Astrocyte (in vitro differentiated cells and primary cell): ENCODE measurements at regions not wholly inside any gene's neighbourhood (a gene's known extent, or its start where the extent isn't known, plus 50 kb on each side); places are given as distances from the start of the nearest gene placed in this dataset.

Experiments used
- DNase-seq: peaks from one replicate; pipeline ENCODE4 v3.0.0-alpha.2; 2010; ENCODE audit warnings: low read depth
- FAIRE-seq: peaks from 2 replicates; lab custom pipeline; 2011; peaks lifted over from hg19 to GRCh38; lab: Jason Lieb, UNC
- H2AFZ ChIP-seq: 2 replicates; pipeline ENCODE4 v1.6.0; 2012; ENCODE audit warnings: low read depth, low read length, inconsistent platforms
- H3K27ac ChIP-seq: 2 replicates; pipeline ENCODE4 v1.5.1; 2011; ENCODE audit warnings: low read depth, low read length, inconsistent platforms
- H3K27me3 ChIP-seq: 2 replicates; pipeline ENCODE4 v1.6.0; 2011; ENCODE audit warnings: low read length, inconsistent platforms; ENCODE audit not compliant: insufficient read depth
- H3K36me3 ChIP-seq: 2 replicates; pipeline ENCODE4 v1.5.1; 2011; ENCODE audit warnings: low read length, inconsistent platforms; ENCODE audit not compliant: insufficient read depth
- H3K4me1 ChIP-seq: 2 replicates; pipeline ENCODE4 v1.5.1; 2011; ENCODE audit warnings: low read length, inconsistent platforms; ENCODE audit not compliant: insufficient read depth
- H3K4me2 ChIP-seq: 2 replicates; pipeline ENCODE4 v1.6.0; 2012; ENCODE audit warnings: low read length, inconsistent platforms
- H3K4me3 ChIP-seq: 2 replicates; pipeline ENCODE4 v1.5.1; 2011; ENCODE audit warnings: low read depth, mild to moderate bottlenecking, low read length, inconsistent platforms; ENCODE audit not compliant: insufficient read depth
- H3K79me2 ChIP-seq: 2 replicates; pipeline ENCODE4 v1.6.0; 2012; ENCODE audit warnings: mild to moderate bottlenecking, low read length, inconsistent platforms; ENCODE audit not compliant: insufficient read depth
- H3K9ac ChIP-seq: 2 replicates; pipeline ENCODE4 v1.6.0; 2012; ENCODE audit warnings: mild to moderate bottlenecking, low read length, inconsistent platforms
- H3K9me3 ChIP-seq: 2 replicates; pipeline ENCODE4 v1.5.1; 2012; ENCODE audit warnings: low read depth, mild to moderate bottlenecking, low read length, inconsistent platforms; ENCODE audit not compliant: insufficient read depth
- H4K20me1 ChIP-seq: 2 replicates; pipeline ENCODE4 v1.6.0; 2012; ENCODE audit warnings: low read length, inconsistent platforms; ENCODE audit not compliant: insufficient read depth
- H3K27ac Mint-ChIP-seq: one replicate; pipeline ENCODE4 v1.8.0; 2021; ENCODE audit warnings: mild to moderate bottlenecking, mixed read lengths; ENCODE audit not compliant: unreplicated experiment
- H3K27me3 Mint-ChIP-seq: one replicate; pipeline ENCODE4 v1.8.0; 2021; ENCODE audit warnings: low read depth, mixed read lengths; ENCODE audit not compliant: unreplicated experiment
- H3K36me3 Mint-ChIP-seq: one replicate; pipeline ENCODE4 v1.8.0; 2021; ENCODE audit warnings: low read depth, mixed read lengths; ENCODE audit not compliant: unreplicated experiment
- H3K4me1 Mint-ChIP-seq: one replicate; pipeline ENCODE4 v1.8.0; 2021; ENCODE audit warnings: low read depth, mixed read lengths; ENCODE audit not compliant: unreplicated experiment
- H3K4me3 Mint-ChIP-seq: one replicate; pipeline ENCODE4 v1.8.0; 2021; ENCODE audit warnings: mild to moderate bottlenecking, moderate library complexity, mixed read lengths; ENCODE audit not compliant: unreplicated experiment
- H3K9me3 Mint-ChIP-seq: one replicate; pipeline ENCODE4 v1.8.0; 2021; ENCODE audit warnings: mild to moderate bottlenecking, mixed read lengths; ENCODE audit not compliant: unreplicated experiment
- CTCF ChIP-seq: IDR thresholded peaks from 2 replicates; pipeline ENCODE4 v1.5.1; 2011; ENCODE audit warnings: low read depth, mild to moderate bottlenecking, inconsistent platforms, low read length, moderate library complexity; ENCODE audit not compliant: insufficient read depth
- EZH2 ChIP-seq: IDR thresholded peaks from 2 replicates; pipeline ENCODE4 v1.6.1; 2012; ENCODE audit warnings: mild to moderate bottlenecking, low read length, inconsistent platforms; ENCODE audit not compliant: insufficient read depth

GRCh38 chr18:70385474-70385873 is 96.6 kb downstream of the SOCS6 start:
- no peak for DNase-seq
- H3K27me3 Mint-ChIP-seq = no peaks in the 10 kb centered on the region
- no peak overlapping the region for H3K4me3 Mint-ChIP-seq
- peaks cover 24% of the 10 kb centered on the region for H3K4me1 Mint-ChIP-seq
- Histone ChIP-seq H3K4me1 (peaks cover 16% of the 10 kb centered on the region), H3K27ac (peak overlapping the region; percentile 75), H3K79me2 (no peaks in the 10 kb centered on the region), H3K27me3 (no peaks in the 10 kb centered on the region), H3K4me3 (no peak overlapping the region), H4K20me1 (no peaks in the 10 kb centered on the region), H3K9ac (no peak overlapping the region), H2AFZ (no peak overlapping the region), H3K9me3 (no peaks in the 10 kb centered on the region), H3K36me3 (no peaks in the 10 kb centered on the region), H3K4me2 (peak overlapping the region; percentile 64)
- FAIRE-seq = no peak
- peak overlapping the region; percentile 54 for H3K27ac Mint-ChIP-seq
- no peaks in the 10 kb centered on the region for H3K9me3 Mint-ChIP-seq
- TF ChIP-seq CTCF = no peak
- H3K36me3 Mint-ChIP-seq = no peaks in the 10 kb centered on the region

GRCh38 chr18:70384181-70384790 is 95.4 kb downstream of the SOCS6 start:
- FAIRE-seq (peak; percentile 98), DNase-seq (peak; percentile 92)
- no peaks in the 10 kb centered on the region for H3K9me3 Mint-ChIP-seq
- peak overlapping the region; percentile 87 for H3K27ac Mint-ChIP-seq
- Histone ChIP-seq H3K4me2 (peak overlapping the region; percentile 64), H3K79me2 (no peaks in the 10 kb centered on the region), H3K9me3 (no peaks in the 10 kb centered on the region), H3K9ac (peak overlapping the region; percentile 44), H3K27me3 (no peaks in the 10 kb centered on the region), H3K36me3 (no peaks in the 10 kb centered on the region), H3K27ac (peak overlapping the region; percentile 75), H3K4me3 (peak overlapping the region; percentile 2), H2AFZ (peak overlapping the region; percentile 27), H4K20me1 (no peaks in the 10 kb centered on the region), H3K4me1 (peaks cover 16% of the 10 kb centered on the region)
- TF ChIP-seq CTCF = no peak
- TF ChIP-seq EZH2 = no peak
- H3K27me3 Mint-ChIP-seq = no peaks in the 10 kb centered on the region
- peak overlapping the region; percentile 21 for H3K4me3 Mint-ChIP-seq
- peaks cover 24% of the 10 kb centered on the region for H3K4me1 Mint-ChIP-seq
- no peaks in the 10 kb centered on the region for H3K36me3 Mint-ChIP-seq

GRCh38 chr18:70382992-70383717 is 94.3 kb downstream of the SOCS6 start:
- no peak for DNase-seq
- no peak for FAIRE-seq
- Histone ChIP-seq H3K79me2 (no peaks in the 10 kb centered on the region), H4K20me1 (no peaks in the 10 kb centered on the region), H3K36me3 (no peaks in the 10 kb centered on the region), H3K4me1 (peaks cover 16% of the 10 kb centered on the region), H3K4me2 (peak overlapping the region; percentile 42), H3K9ac (no peak overlapping the region), H2AFZ (no peak overlapping the region), H3K27ac (peak overlapping the region; percentile 58), H3K4me3 (no peak overlapping the region), H3K9me3 (no peaks in the 10 kb centered on the region), H3K27me3 (no peaks in the 10 kb centered on the region)
- Mint-ChIP-seq H3K4me1 (peaks cover 24% of the 10 kb centered on the region), H3K4me3 (no peak overlapping the region), H3K36me3 (no peaks in the 10 kb centered on the region), H3K27me3 (no peaks in the 10 kb centered on the region), H3K9me3 (no peaks in the 10 kb centered on the region), H3K27ac (peak overlapping the region; percentile 87)
- TF ChIP-seq CTCF = no peak
- TF ChIP-seq EZH2 = no peak
